Middle frontal gyrus (tissue), 1 donor: ENCODE measurements at regions not wholly inside any gene's neighbourhood (a gene's known extent, or its start where the extent isn't known, plus 50 kb on each side); places are given as distances from the start of the nearest gene placed in this dataset.
"Not testable (repeated sequence)": the region's sequence is repeated elsewhere in the genome, so short reads cannot be mapped to it uniquely, and the experiment has no call there.

Source experiments
- DNase-seq: peaks from one replicate; pipeline ENCODE4 v3.0.0-alpha.2; 2015; ENCODE audit warnings: low spot score; ENCODE audit errors: extremely low spot score

DNA sequence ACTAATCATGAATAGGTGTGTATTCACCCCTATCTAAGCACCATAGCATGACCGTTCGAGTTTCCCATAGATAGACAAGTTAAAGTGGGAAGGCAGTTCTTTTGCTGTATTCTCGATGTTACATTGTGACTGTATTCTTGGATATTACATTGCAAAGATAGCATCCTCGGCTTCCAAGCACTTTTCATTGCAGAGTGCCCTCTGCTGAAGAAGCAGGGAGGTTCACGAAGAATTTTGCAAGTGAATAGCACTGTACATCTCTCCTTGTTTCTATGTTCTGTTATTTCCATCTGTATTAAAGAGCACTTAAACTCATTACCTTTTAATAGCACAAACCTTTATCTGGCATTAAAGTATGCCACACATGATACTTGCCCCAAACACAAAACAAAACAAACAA lies 426.7 kb upstream of the ARX start:
- DNase-seq: no peak

DNA sequence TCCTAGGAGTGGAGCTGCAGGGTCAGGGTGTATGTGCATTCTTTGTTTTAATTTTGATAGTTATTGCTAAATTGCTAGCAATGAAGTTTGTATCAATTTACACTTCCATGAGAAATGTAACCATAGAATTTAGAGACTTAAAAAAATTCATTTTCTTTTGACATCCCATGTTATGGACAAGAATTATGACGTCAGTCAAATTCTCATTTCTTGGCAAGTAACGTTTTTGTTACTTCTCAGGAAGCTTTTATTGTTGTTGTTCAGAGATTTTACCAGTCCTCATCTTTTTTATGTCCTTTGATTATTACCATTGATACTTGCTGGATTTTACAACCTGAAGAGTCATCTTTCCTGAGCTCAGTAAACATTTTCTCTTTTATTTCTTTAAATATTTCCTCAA lies 417.5 kb upstream of the ARX start:
- DNase-seq: no peak

DNA sequence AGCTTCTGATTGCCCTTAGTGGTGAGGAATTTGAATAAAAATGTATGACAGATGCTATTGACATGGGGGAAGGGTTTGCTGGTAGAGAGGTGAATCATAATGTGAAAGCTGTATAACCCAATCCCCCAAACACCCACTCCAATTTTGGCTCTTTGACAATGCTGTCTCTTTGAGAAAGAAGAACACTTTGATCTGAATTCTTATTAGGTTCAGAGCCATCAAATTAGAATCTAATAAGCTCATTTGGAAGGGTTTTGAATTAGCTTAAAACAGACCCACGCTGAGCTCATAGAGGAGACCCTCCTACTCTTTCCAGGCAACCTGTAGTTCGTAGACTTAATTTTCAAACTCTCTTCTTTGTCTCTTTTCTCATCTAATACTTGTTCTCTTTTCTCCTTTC lies 416.6 kb upstream of the ARX start:
- no peak for DNase-seq

GRCh38 chrX:25427873-25428555 lies 412.2 kb upstream of the ARX start:
- DNase-seq: no peak

GRCh38 chrX:25404163-25404562 lies 388.4 kb upstream of the ARX start:
- DNase-seq: not testable (repeated sequence)

DNA sequence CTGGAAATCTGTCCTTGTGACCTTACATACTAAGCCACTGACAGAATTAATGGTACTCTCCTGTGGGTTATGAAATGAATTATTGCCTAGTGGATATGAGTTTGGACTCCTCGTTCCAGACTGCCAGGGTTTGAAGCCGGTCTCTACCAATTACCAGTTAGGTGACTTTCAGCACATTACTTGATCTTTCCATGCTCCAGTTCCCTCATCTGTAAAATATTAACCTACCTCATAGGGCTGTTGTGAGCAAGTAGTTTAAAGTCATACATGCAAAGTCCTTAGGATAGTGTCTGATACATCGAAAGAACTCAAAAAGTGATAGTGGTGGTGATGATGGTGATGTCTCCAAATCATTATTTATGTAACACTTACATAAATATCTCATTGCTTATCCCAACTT lies 373.5 kb upstream of the ARX start:
- no peak for DNase-seq

GRCh38 chrX:25383196-25383595 lies 367.4 kb upstream of the ARX start:
- DNase-seq: no peak

DNA sequence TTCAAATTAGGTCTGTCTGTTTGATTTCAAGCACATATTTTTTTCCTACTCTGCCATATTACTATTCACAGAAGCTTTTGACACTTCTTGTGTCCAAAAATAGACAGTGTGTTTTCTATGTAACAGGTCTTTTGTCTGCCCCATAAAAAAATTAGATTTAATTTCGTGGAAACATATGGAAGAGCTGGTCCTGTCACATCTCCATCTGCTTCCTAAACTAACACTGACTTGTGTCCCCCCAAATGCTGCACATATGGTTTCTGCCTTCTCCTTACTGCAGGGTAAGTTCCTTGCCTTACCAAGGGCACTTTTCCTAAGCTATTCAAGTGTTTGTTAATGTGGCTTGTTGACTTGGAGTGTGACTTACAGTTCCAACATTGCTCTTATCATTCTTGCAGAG lies 340.7 kb upstream of the ARX start:
- no peak for DNase-seq

DNA sequence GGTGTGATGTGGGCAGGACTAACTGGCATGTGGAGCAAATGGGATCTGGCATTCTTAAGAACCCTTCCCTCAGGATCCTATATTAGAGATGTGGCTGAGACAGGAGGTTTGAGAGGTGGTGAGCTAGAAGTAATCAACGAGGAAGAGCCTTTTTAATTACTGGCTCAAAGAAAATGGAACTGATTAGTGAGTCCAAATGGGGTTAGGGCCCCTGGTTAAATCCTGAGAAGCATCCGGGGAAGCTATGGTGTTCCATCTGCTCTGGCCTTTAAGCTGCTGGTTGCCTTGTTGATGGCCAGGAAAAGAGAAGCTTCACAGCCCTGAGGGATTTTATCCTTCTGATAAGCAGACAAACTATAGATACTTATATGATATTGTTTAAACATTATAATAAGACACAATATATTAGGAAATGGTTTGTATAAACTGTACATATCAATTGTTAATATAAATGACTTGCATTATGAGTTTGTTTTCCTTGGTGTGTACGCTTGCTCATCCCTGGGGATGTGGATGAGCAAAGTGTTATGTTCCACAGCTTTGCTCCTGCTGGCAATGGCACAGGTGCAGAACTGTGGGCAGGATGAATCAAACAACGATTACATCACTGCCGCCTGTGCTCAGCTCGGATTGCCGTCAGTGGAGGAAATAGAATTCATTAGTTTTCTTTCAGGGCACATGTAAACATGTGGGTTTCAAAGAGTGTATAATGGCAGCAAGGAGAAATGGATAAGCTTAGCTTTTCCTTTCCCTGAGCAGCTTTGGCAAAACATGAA lies 328.6 kb upstream of the ARX start:
- DNase-seq: no peak

GRCh38 chrX:25343060-25343459 lies 327.3 kb upstream of the ARX start:
- no peak for DNase-seq

DNA sequence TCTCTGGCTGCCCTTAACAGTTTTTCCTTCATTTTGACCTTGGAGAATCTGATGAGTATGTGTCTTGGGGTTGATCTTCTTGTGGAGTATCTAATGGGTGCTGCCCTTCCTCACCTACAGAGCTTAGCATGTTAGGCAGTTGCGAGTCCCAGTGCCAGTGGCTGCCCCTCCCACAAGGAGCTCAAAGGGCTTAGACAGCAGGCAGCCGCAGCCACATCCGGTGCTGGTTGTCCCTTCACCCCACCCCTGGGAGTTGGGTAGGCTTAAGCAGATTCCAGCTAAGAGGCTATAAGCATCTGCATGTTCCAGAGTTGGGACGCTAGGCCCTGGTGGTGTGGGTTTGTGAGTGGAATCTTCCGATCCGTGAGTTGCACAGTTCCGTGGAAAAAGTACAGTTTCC lies 322.1 kb upstream of the ARX start:
- DNase-seq: no peak

GRCh38 chrX:25300994-25301393 lies 285.2 kb upstream of the ARX start:
- DNase-seq: no peak

- DNase-seq: no peak
These were observed 281.1 kb upstream of the ARX start for GRCh38 chrX:25296850-25297249.

GRCh38 chrX:25295466-25295865 lies 279.7 kb upstream of the ARX start:
- no peak for DNase-seq

GRCh38 chrX:25290132-25290531 lies 274.4 kb upstream of the ARX start:
- DNase-seq: no peak

DNA sequence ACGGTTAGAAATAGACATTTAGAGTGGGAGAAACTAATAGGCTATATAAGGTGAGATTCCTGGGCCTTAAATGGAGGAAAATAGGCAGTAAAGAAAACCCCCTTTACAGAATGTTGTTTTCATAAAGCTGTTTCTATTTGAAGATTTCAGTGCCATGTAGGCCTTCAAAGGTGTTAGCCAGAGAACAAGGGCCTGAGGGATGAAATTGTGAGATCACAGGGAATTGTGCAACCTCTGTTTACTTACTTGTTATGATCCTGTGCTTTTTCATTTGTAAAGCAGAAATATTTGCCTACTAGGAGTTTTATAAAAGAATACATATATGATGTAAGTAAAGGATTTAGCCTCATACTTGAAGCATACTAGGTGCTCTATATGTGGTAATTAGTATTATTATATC lies 272.9 kb upstream of the ARX start:
- no peak for DNase-seq

DNA sequence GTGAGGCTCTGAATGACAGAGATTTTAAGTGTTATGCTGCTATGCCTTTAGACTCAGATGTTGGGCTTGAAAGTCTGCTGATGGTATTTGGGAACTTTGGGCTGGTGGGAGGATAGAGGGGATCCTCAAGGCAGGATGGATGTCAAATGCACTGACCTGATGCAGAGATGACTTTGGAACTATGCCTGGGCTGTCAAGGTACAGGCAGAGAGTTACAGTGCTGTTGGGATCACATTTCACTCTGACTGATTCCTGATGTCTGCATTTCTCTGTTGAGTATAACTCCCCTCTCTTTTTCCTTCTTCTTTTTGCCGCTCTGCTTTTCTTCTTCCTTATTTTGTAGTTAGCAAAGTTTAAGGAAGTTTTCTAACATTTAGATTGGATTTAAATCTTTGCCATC lies 271.8 kb upstream of the ARX start:
- DNase-seq: no peak

GRCh38 chrX:25285598-25285997 lies 269.8 kb upstream of the ARX start:
- DNase-seq: no peak

DNA sequence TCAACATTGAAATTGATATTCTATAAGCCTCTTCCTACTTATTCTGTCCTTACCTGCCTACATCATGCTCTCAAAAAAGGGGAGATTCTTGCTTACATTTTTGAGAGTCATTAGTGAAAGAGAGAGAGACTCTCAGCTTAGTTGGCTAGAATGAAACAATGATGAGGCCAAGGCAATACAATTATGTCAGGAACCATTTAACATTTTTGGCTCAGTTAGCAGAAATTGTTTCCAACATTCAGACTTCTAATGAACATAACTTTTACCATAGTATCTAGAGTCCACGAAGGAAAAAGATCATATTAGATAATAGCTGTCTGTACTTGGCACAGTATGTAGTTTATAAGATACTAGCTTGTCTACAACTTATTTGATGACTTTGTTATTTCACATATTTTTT lies 263.7 kb upstream of the ARX start:
- no peak for DNase-seq

GRCh38 chrX:25278341-25278740 lies 262.6 kb upstream of the ARX start:
- DNase-seq: no peak

DNA sequence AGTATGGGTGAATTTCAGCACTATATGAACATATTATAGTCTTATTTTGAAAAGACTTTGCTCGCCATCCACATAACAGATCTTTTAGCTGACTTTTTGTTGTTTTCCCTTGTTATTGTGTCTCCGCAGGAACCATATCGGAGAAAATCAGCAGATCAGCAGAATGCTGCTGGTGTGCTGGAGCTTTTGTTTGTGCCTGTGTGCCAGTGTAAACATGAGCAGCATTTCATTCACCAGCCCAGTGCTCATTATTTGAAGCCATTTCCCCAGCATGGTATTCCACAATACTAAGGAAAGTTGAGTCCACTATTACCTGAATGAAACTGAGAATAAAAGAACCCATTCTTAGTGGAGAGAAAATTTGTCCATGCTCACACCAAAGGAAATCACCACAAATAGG lies 261.8 kb upstream of the ARX start:
- DNase-seq: no peak

DNA sequence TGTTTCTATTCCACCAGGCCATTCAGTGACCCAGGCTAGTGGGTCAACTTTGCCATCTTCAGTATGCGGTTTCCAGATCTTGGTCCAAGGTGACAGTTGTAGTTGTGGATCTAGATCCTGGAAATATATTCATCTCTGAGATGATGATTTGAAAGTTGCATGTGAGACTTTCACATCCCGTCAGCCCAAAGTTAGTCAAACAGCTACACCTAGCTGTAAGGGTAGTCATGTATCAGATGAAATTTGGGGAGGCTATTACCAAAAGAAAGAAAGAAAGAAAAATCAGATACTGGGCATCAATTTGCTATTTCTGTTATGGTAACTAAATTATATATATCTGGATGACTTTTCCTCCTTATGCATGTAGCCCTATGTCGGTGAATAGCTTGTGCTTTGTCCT lies 259.4 kb upstream of the ARX start:
- DNase-seq: no peak

- DNase-seq: no peak
These were observed 225.7 kb upstream of the ARX start for GRCh38 chrX:25241461-25241860.
